PC-9 (cell line): ENCODE measurements at regions not wholly inside any gene's neighbourhood (a gene's known extent, or its start where the extent isn't known, plus 50 kb on each side); places are given as distances from the start of the nearest gene placed in this dataset.

Source experiments
- EZH2 ChIP-seq: fragments of 200-600 bp; sonication (generic); IDR thresholded peaks from 2 replicates; pipeline ENCODE4 v1.8.0; 2017; ENCODE audit warnings: antibody characterized with exemption, low read depth
- TF ChIP-seq, protein P1 (sequence below): fragments of 200-600 bp; sonication (generic); conservative IDR thresholded peaks from 2 replicates; pipeline ENCODE4 v1.6.1; 2017; ENCODE audit warnings: mixed run types, antibody characterized with exemption, mild to moderate bottlenecking, moderate library complexity

DNA sequence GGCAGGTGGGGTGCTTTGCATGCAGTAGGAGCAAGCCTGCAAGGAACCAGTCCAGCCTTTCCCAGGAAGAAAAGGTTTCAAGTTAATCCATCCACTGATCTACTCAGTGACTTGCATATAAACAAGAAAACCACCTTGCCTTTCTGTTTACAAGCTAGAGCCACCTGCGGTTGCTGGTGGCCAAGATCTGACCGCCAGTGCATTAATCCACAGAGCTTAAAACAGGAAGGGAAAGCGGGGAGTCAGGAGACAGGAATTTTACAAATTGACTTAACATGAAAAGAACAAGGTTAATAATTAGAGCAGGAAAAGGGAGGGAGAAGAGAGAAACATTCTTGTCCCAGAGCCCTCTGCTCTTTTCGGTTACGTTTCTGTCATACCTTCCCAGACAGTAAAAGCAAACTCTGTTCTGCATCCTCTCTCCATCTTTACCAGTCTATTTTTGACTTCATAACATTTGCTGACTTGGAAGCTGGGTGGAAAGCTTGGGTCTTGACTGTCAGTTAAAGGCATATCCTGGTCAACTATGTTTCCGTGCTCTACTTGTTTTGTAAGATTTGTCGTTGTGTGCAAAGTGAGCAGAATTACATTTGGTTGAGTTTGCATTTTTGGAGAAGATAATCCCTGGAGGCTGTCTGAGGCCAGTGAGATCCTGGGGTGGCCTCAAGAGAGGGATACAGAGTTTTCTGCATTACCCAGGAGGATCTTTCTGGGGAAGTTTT lies 760.6 kb downstream of the EFNB2 start:
- TF ChIP-seq EZH2 = no peak
- TF ChIP-seq, protein P1, sequence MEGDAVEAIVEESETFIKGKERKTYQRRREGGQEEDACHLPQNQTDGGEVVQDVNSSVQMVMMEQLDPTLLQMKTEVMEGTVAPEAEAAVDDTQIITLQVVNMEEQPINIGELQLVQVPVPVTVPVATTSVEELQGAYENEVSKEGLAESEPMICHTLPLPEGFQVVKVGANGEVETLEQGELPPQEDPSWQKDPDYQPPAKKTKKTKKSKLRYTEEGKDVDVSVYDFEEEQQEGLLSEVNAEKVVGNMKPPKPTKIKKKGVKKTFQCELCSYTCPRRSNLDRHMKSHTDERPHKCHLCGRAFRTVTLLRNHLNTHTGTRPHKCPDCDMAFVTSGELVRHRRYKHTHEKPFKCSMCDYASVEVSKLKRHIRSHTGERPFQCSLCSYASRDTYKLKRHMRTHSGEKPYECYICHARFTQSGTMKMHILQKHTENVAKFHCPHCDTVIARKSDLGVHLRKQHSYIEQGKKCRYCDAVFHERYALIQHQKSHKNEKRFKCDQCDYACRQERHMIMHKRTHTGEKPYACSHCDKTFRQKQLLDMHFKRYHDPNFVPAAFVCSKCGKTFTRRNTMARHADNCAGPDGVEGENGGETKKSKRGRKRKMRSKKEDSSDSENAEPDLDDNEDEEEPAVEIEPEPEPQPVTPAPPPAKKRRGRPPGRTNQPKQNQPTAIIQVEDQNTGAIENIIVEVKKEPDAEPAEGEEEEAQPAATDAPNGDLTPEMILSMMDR = no peak
